ENCODE measurements at regions not wholly inside any gene's neighbourhood (a gene's known extent, or its start where the extent isn't known, plus 50 kb on each side); places are given as distances from the start of the nearest gene placed in this dataset.

- DNase-seq = peak; percentile 10
Observed at GRCh38 chr2:8575834-8576423, 105.9 kb upstream of the ID2 start.

- peak; percentile 26 for DNase-seq
Observed at GRCh38 chr2:8576525-8577167, 105.2 kb upstream of the ID2 start.

GRCh38 chr2:8577573-8577972, 104.3 kb upstream of the ID2 start:
- DNase-seq = no peak

DNA sequence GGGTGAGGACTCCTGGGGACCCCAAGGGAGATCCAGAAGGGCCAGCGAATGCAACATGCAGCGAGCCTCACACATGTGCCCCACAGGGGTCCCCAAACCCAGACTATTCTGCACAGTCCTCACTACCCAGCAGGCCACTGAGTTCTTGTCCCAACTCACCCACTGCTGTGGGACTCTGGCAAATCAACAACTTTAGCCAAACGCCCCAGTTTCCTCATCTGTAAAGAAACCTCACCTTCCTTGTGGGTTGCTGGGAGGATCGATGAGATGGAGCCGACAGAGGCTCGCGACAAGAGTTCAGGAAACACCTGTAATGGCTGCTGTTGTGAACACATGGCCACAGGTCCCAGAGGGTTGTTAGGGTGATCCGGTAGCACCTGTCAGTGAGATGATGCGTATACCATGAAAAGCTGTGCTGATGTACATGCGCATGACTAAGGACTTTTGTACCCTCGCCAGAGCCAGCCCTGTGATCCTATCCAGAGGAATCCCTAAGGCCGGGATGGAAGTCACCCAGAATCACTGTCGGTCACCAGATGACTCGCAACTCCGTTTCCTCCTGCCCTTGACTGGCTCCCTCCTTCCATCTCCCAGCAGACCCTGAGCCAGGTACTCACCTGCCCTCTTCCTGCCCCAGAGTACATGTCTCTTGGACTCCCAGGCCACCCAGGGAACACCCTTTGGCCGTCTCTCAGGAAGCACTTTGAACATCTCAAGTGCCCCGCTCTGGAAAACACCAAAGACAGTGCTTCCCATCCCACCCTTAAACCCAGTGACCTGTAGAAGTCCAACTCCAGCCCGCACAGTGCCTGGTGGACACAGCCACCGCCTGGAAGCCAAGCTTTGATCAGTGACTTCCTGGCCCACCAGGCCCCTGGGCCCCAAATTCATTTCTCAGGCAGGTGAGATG, 103.3 kb upstream of the ID2 start:
- DNase-seq = no peak

- no peak for DNase-seq
Observed at GRCh38 chr2:8579485-8580085, 102.3 kb upstream of the ID2 start.

DNA sequence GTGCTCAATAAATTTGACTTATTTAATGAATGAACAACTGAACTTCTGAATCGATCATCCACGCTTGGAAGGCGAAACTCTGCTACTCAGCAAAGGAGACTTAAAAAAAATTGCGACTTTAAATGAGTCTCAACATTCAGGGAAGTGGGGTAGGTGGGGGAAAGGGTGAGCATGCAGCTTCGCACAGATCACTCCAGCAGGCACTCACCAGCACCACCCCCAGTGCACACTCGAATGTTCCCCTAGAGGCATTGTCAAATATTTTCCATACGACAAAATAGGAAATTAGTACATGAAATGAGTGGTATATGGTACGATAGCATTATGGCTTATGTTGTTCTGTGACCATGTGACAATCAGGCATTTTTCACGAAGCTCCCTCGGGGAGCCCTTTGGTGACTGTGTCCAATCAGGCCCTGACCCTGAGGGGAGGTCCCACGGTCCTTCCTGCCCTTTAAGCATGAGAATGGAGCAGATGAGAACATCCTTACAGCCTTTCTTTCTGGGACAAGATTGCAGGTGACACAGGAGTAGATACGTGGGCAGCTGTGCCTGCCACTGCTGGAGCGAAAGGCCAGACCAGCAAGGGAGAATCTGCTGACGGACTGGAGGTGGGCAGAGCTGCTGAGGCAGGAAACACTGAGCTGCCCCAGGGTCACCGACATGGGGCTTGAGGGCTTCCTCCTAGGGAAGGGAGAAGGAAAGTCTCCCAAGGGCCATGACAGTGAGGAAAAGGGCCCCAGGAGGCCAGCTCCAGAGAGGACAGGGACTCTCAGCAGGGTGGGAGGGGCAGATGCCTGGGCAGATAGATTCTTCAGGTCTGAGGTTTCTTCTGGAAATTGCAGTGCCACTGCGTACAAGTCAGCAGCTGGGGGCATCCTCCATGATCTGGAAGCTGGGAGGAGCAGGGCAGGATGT, 101.3 kb upstream of the ID2 start:
- DNase-seq = peak; percentile 16

- no peak for DNase-seq
Observed at GRCh38 chr2:8581234-8581561, 100.7 kb upstream of the ID2 start.

- DNase-seq = peak; percentile 60
Observed at GRCh38 chr2:8581601-8582041, 100.2 kb upstream of the ID2 start.

- no peak for DNase-seq
Observed at GRCh38 chr2:8582191-8582590, 99.7 kb upstream of the ID2 start.

DNA sequence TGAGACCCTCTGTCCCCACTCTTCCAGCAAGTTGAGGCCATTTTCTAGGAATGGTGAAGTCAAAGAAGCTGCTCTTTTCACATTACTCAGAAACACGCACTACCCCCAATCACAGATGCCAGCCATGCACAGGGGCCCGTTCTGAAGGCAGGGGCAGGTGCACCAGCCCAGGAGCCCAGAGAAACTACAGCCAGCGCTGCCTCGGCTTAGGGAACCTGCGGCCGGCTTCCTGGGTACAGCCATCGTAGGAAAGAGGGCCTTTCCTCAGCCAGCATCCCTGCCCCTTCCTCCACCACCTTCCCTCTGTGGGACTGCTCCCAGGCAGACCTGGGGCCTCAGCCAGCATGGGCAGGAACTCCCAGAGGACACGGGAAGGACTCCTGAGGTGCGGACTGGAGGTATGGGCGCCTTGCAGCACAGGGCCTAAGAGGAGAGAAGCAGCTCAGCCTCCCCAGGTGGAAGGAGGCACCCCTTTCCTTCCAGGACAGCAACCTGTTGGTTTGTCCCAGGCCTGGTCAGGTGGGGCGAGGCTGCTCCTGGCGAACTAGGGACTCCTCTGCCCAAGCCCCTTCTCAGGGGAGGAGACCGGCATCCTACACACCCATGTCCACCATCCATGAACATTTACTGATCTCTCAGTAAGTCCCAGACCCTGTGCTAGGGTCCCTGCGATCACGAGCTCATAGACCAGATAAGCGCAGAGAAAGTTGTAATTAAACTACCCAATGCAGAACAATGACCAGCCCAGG, 99.0 kb upstream of the ID2 start:
- peak; percentile 24 for DNase-seq

- peak; percentile 94 for DNase-seq
Observed at GRCh38 chr2:8583400-8584173, 98.3 kb upstream of the ID2 start.

- DNase-seq = no peak
Observed at GRCh38 chr2:8584174-8585066, 97.4 kb upstream of the ID2 start.

- DNase-seq = no peak
Observed at GRCh38 chr2:8586457-8587051, 95.3 kb upstream of the ID2 start.

DNA sequence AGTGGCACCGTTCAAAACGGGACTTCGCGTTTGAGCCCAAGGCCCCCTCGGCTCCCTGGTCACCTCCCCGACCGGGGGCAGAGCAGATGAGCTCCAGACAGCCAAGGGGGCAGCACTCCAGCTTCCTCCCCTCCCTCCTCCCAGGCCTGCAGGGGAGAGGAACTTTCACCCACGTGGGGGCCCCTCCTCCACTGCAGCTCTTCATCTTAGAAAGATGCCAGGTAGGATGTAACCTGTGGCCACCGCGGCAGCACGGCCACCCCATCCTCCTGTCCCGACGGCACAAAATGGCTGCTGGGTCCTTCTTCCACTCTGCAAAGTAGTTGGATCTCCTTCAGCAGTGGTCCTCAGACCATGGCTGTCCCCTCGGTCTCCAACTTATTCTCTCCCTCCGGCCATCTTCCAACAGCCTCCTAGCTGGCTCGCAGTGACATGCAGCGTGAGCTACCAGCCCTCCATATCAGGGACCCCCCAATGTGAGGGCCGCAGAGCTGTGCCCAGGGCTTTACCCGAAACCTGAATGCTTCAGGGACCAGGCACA, 94.5 kb upstream of the ID2 start:
- no peak for DNase-seq

DNA sequence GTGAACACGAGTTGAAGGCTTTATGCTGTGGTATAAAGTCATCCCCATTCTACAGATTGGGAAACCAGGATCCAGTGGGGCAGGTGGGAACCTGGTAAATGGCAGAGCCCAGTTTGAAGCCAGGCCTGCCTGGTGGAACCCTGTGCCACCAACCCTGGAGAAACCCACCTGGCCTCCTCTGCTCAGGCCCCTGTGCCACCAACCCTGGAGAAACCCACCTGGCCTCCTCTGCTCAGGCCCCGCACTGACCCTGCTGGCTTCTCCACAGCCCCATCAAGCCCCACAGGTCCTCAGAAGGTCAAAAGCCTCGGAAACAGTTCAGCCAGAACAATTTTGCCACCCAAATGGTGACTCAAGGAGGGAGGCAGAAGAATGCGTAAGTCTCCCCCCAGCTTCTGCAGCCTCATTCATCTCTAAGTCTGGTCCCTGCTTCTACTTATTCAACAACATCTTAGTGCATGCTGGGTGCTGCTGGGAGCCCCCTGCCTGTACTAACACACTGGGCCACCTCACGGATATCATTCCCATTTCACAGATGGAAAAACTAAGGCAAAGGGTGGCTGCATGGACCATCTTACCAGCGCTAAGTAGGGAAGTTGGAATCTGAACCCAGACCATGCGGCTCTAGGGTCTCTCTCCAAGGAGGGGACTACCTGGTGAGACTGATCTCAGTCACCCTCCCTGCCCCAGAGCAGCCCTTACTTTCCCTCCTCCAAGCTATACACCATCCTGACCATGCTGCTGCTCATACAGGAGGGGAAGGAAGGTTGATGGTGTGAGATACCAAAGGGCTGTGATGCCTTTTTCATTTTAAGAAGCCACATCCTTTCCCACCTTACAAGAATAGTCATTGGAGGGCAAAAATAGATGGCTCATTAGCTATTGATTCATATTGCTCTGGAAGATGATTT, 93.7 kb upstream of the ID2 start:
- no peak for DNase-seq

DNA sequence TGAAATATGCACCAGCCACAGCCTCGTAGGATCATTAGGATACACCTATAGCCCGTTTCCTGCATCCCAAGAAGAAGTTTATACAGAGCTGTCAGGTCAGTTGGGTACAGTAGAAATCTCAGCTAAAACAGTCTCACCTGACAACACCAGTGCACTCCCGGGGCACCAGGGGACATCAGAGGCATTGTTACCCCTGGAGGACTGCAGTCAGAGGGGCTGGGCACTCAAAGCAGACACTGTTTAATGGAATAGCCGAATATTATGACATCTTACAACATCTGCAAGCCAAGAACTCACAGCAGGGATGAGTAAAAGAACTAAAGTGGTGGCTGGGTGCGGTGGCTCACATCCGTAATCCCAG, 93.0 kb upstream of the ID2 start:
- no peak for DNase-seq

GRCh38 chr2:8589721-8590120, 92.1 kb upstream of the ID2 start:
- DNase-seq = no peak

- DNase-seq = no peak
Observed at GRCh38 chr2:8590938-8591337, 90.9 kb upstream of the ID2 start.

All from hematopoietic multipotent progenitor cell treated with erythropoietin and hydrocortisone succinate and interleukin-3 and kit ligand, for 6 days (in vitro differentiated cells).